ENCODE measurements at regions not wholly inside any gene's neighbourhood (a gene's known extent, or its start where the extent isn't known, plus 50 kb on each side); places are given as distances from the start of the nearest gene placed in this dataset.

- H3K79me1 ChIP-seq (replicated peaks; ENCODE audit: low read length, poor library complexity, severe bottlenecking) = peaks cover 4% of the 10 kb centered on the region
- H3K36me3 ChIP-seq (ENCODE audit: control insufficient read depth in 1 of 2, insufficient read depth in 2 of 2, low read depth in 1 of 2, low read length in 2 of 2) = no peaks in the 10 kb centered on the region
- H3K27ac ChIP-seq (ENCODE audit: low read length, poor library complexity, severe bottlenecking) = no peak overlapping the region
- H2AK5ac ChIP-seq (ENCODE audit: low read length, severe bottlenecking) = no peak overlapping the region
- no peak overlapping the region for H4K91ac ChIP-seq (ENCODE audit: low read length)
- H3K27me3 ChIP-seq (ENCODE audit: control insufficient read depth in 1 of 2, insufficient read depth in 1 of 2, low read length in 2 of 2) = no peaks in the 10 kb centered on the region
- H2AFZ ChIP-seq (ENCODE audit: low read depth, low read length) = no peak overlapping the region
- H3K4me3 ChIP-seq (ENCODE audit: insufficient read depth in 1 of 2, low read depth in 1 of 2, low read length in 2 of 2) = no peak overlapping the region
- H2BK12ac ChIP-seq (ENCODE audit: low read length in 2 of 2) = no peak overlapping the region
- H3K23ac ChIP-seq (ENCODE audit: low read length in 2 of 2) = no peak overlapping the region
- H2BK5ac ChIP-seq (ENCODE audit: low read depth, low read length, poor library complexity, severe bottlenecking) = no peak overlapping the region
- no peak overlapping the region for H2BK120ac ChIP-seq (ENCODE audit: low read depth, low read length)
- H3K4me1 ChIP-seq (ENCODE audit: control insufficient read depth, insufficient read depth, low read depth, low read length) = no peaks in the 10 kb centered on the region
- H4K8ac ChIP-seq (ENCODE audit: low read length) = no peak overlapping the region
- no peak overlapping the region for H2BK15ac ChIP-seq (ENCODE audit: low read depth, poor library complexity, severe bottlenecking)
- no peak overlapping the region for H3K4ac ChIP-seq (ENCODE audit: low read depth in 1 of 2, low read length in 2 of 2)
- DNase-seq = no peak
- H3K9ac ChIP-seq (ENCODE audit: low read length) = no peak overlapping the region
- WGBS = 92% methylated on average over 9 of the region's 10 CpGs
- H3K9me3 ChIP-seq (ENCODE audit: control insufficient read depth, low read length) = no peaks in the 10 kb centered on the region
- no peak overlapping the region for H3K4me2 ChIP-seq (ENCODE audit: low read length, poor library complexity, severe bottlenecking)
- no peak overlapping the region for H3K18ac ChIP-seq (ENCODE audit: low read depth in 1 of 2, low read length in 2 of 2)
- H3K14ac ChIP-seq (ENCODE audit: low read length in 2 of 2) = no peak overlapping the region
Measured at GRCh38 chr14:71418532-71419245, 511.4 kb downstream of the PCNX1 start.

- no peak overlapping the region for H2BK5ac ChIP-seq (ENCODE audit: low read depth, low read length, poor library complexity, severe bottlenecking)
- no peak overlapping the region for H3K18ac ChIP-seq (ENCODE audit: low read depth in 1 of 2, low read length in 2 of 2)
- no peaks in the 10 kb centered on the region for H3K4me1 ChIP-seq (ENCODE audit: control insufficient read depth, insufficient read depth, low read depth, low read length)
- no peak overlapping the region for H3K14ac ChIP-seq (ENCODE audit: low read length in 2 of 2)
- H3K36me3 ChIP-seq (ENCODE audit: control insufficient read depth in 1 of 2, insufficient read depth in 2 of 2, low read depth in 1 of 2, low read length in 2 of 2) = no peaks in the 10 kb centered on the region
- H2BK120ac ChIP-seq (ENCODE audit: low read depth, low read length) = no peak overlapping the region
- H3K23ac ChIP-seq (ENCODE audit: low read length in 2 of 2) = no peak overlapping the region
- H3K4me3 ChIP-seq (ENCODE audit: insufficient read depth in 1 of 2, low read depth in 1 of 2, low read length in 2 of 2) = no peak overlapping the region
- no peaks in the 10 kb centered on the region for H3K27me3 ChIP-seq (ENCODE audit: control insufficient read depth in 1 of 2, insufficient read depth in 1 of 2, low read length in 2 of 2)
- 100% methylated on average over 2 of the region's 2 CpGs for WGBS
- H3K4ac ChIP-seq (ENCODE audit: low read depth in 1 of 2, low read length in 2 of 2) = no peak overlapping the region
- no peak overlapping the region for H2AK5ac ChIP-seq (ENCODE audit: low read length, severe bottlenecking)
- no peak overlapping the region for H3K27ac ChIP-seq (ENCODE audit: low read length, poor library complexity, severe bottlenecking)
- no peak overlapping the region for H2BK15ac ChIP-seq (ENCODE audit: low read depth, poor library complexity, severe bottlenecking)
- peaks cover 31% of the 10 kb centered on the region for H3K9me3 ChIP-seq (ENCODE audit: control insufficient read depth, low read length)
- no peak overlapping the region for H4K91ac ChIP-seq (ENCODE audit: low read length)
- no peak overlapping the region for H3K9ac ChIP-seq (ENCODE audit: low read length)
- H2AFZ ChIP-seq (ENCODE audit: low read depth, low read length) = no peak overlapping the region
- no peak overlapping the region for H2BK12ac ChIP-seq (ENCODE audit: low read length in 2 of 2)
- no peak for DNase-seq
- peaks cover 5% of the 10 kb centered on the region for H3K79me1 ChIP-seq (replicated peaks; ENCODE audit: low read length, poor library complexity, severe bottlenecking)
- no peak overlapping the region for H4K8ac ChIP-seq (ENCODE audit: low read length)
- no peak overlapping the region for H3K4me2 ChIP-seq (ENCODE audit: low read length, poor library complexity, severe bottlenecking)
Measured at GRCh38 chr14:71423481-71423880, 508.7 kb upstream of the RGS6 start.

GRCh38 chr14:71424941-71425340, 507.3 kb upstream of the RGS6 start:
- no peak overlapping the region for H3K14ac ChIP-seq (ENCODE audit: low read length in 2 of 2)
- no peak overlapping the region for H3K4ac ChIP-seq (ENCODE audit: low read depth in 1 of 2, low read length in 2 of 2)
- no peak overlapping the region for H2AK5ac ChIP-seq (ENCODE audit: low read length, severe bottlenecking)
- no peak overlapping the region for H2BK15ac ChIP-seq (ENCODE audit: low read depth, poor library complexity, severe bottlenecking)
- H3K4me1 ChIP-seq (ENCODE audit: control insufficient read depth, insufficient read depth, low read depth, low read length) = no peaks in the 10 kb centered on the region
- no peak overlapping the region for H3K4me2 ChIP-seq (ENCODE audit: low read length, poor library complexity, severe bottlenecking)
- H2BK12ac ChIP-seq (ENCODE audit: low read length in 2 of 2) = no peak overlapping the region
- H3K18ac ChIP-seq (ENCODE audit: low read depth in 1 of 2, low read length in 2 of 2) = no peak overlapping the region
- H2BK5ac ChIP-seq (ENCODE audit: low read depth, low read length, poor library complexity, severe bottlenecking) = no peak overlapping the region
- H4K91ac ChIP-seq (ENCODE audit: low read length) = no peak overlapping the region
- no peak overlapping the region for H2AFZ ChIP-seq (ENCODE audit: low read depth, low read length)
- H4K8ac ChIP-seq (ENCODE audit: low read length) = no peak overlapping the region
- peaks cover 31% of the 10 kb centered on the region for H3K9me3 ChIP-seq (ENCODE audit: control insufficient read depth, low read length)
- H3K4me3 ChIP-seq (ENCODE audit: insufficient read depth in 1 of 2, low read depth in 1 of 2, low read length in 2 of 2) = no peak overlapping the region
- no peak overlapping the region for H2BK120ac ChIP-seq (ENCODE audit: low read depth, low read length)
- H3K23ac ChIP-seq (ENCODE audit: low read length in 2 of 2) = no peak overlapping the region
- H3K79me1 ChIP-seq (replicated peaks; ENCODE audit: low read length, poor library complexity, severe bottlenecking) = peaks cover 9% of the 10 kb centered on the region
- no peak for DNase-seq
- no peak overlapping the region for H3K9ac ChIP-seq (ENCODE audit: low read length)
- no peaks in the 10 kb centered on the region for H3K36me3 ChIP-seq (ENCODE audit: control insufficient read depth in 1 of 2, insufficient read depth in 2 of 2, low read depth in 1 of 2, low read length in 2 of 2)
- no peaks in the 10 kb centered on the region for H3K27me3 ChIP-seq (ENCODE audit: control insufficient read depth in 1 of 2, insufficient read depth in 1 of 2, low read length in 2 of 2)
- H3K27ac ChIP-seq (ENCODE audit: low read length, poor library complexity, severe bottlenecking) = no peak overlapping the region

- no peak overlapping the region for H3K4ac ChIP-seq (ENCODE audit: low read depth in 1 of 2, low read length in 2 of 2)
- H4K91ac ChIP-seq (ENCODE audit: low read length) = no peak overlapping the region
- H3K9ac ChIP-seq (ENCODE audit: low read length) = no peak overlapping the region
- no peaks in the 10 kb centered on the region for H3K27me3 ChIP-seq (ENCODE audit: control insufficient read depth in 1 of 2, insufficient read depth in 1 of 2, low read length in 2 of 2)
- H3K9me3 ChIP-seq (ENCODE audit: control insufficient read depth, low read length) = peaks cover 31% of the 10 kb centered on the region
- WGBS = no CpG with 5 or more reads among the region's 2 CpGs
- H3K18ac ChIP-seq (ENCODE audit: low read depth in 1 of 2, low read length in 2 of 2) = no peak overlapping the region
- H4K8ac ChIP-seq (ENCODE audit: low read length) = no peak overlapping the region
- H2BK12ac ChIP-seq (ENCODE audit: low read length in 2 of 2) = no peak overlapping the region
- H2BK15ac ChIP-seq (ENCODE audit: low read depth, poor library complexity, severe bottlenecking) = no peak overlapping the region
- H3K14ac ChIP-seq (ENCODE audit: low read length in 2 of 2) = no peak overlapping the region
- H3K27ac ChIP-seq (ENCODE audit: low read length, poor library complexity, severe bottlenecking) = no peak overlapping the region
- no peaks in the 10 kb centered on the region for H3K4me1 ChIP-seq (ENCODE audit: control insufficient read depth, insufficient read depth, low read depth, low read length)
- no peaks in the 10 kb centered on the region for H3K36me3 ChIP-seq (ENCODE audit: control insufficient read depth in 1 of 2, insufficient read depth in 2 of 2, low read depth in 1 of 2, low read length in 2 of 2)
- H2BK5ac ChIP-seq (ENCODE audit: low read depth, low read length, poor library complexity, severe bottlenecking) = no peak overlapping the region
- no peak for DNase-seq
- H2BK120ac ChIP-seq (ENCODE audit: low read depth, low read length) = no peak overlapping the region
- H3K79me1 ChIP-seq (replicated peaks; ENCODE audit: low read length, poor library complexity, severe bottlenecking) = peaks cover 10% of the 10 kb centered on the region
- H3K23ac ChIP-seq (ENCODE audit: low read length in 2 of 2) = no peak overlapping the region
- no peak overlapping the region for H3K4me3 ChIP-seq (ENCODE audit: insufficient read depth in 1 of 2, low read depth in 1 of 2, low read length in 2 of 2)
- no peak overlapping the region for H2AFZ ChIP-seq (ENCODE audit: low read depth, low read length)
- no peak overlapping the region for H2AK5ac ChIP-seq (ENCODE audit: low read length, severe bottlenecking)
- no peak overlapping the region for H3K4me2 ChIP-seq (ENCODE audit: low read length, poor library complexity, severe bottlenecking)
Measured at GRCh38 chr14:71426001-71426400, 506.2 kb upstream of the RGS6 start.

All from mesenchymal stem cell (in vitro differentiated cells and primary cell).